Lower leg skin (tissue), 3 donors: ENCODE measurements at regions not wholly inside any gene's neighbourhood (a gene's known extent, or its start where the extent isn't known, plus 50 kb on each side); places are given as distances from the start of the nearest gene placed in this dataset.

Experiments
- POLR2A ChIP-seq, 2 donors: fragments of 450-650 bp; IDR thresholded peaks; one replicate each; pipeline ENCODE4 v1.6.1; 2016 to 2017; ENCODE audit warnings: antibody characterized with exemption in 2 of 2, mild to moderate bottlenecking in 1 of 2, moderate library complexity in 1 of 2
- TF ChIP-seq, protein P1 (sequence below), 3 donors: fragments of 450-650 bp; IDR thresholded peaks; one replicate each; pipeline ENCODE4 v1.5.1; 2016; ENCODE audit warnings: antibody characterized with exemption in 3 of 3, mild to moderate bottlenecking in 3 of 3, moderate library complexity in 2 of 3

- TF ChIP-seq POLR2A (IDR thresholded peaks at IDR 0.05): no peak
- TF ChIP-seq, protein P1, sequence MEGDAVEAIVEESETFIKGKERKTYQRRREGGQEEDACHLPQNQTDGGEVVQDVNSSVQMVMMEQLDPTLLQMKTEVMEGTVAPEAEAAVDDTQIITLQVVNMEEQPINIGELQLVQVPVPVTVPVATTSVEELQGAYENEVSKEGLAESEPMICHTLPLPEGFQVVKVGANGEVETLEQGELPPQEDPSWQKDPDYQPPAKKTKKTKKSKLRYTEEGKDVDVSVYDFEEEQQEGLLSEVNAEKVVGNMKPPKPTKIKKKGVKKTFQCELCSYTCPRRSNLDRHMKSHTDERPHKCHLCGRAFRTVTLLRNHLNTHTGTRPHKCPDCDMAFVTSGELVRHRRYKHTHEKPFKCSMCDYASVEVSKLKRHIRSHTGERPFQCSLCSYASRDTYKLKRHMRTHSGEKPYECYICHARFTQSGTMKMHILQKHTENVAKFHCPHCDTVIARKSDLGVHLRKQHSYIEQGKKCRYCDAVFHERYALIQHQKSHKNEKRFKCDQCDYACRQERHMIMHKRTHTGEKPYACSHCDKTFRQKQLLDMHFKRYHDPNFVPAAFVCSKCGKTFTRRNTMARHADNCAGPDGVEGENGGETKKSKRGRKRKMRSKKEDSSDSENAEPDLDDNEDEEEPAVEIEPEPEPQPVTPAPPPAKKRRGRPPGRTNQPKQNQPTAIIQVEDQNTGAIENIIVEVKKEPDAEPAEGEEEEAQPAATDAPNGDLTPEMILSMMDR (IDR thresholded peaks at IDR 0.05): no peak
Measured at GRCh38 chr3:7847521-7847920, 654.1 kb upstream of the LMCD1 start.
